GM20000 (cell line): ENCODE measurements at regions not wholly inside any gene's neighbourhood (a gene's known extent, or its start where the extent isn't known, plus 50 kb on each side); places are given as distances from the start of the nearest gene placed in this dataset.
A peak's percentile ranks its signal among the peaks of the same experiment; 100 is the strongest.

ENCODE experiments used
- DNase-seq: peaks from one replicate; pipeline ENCODE4 v3.0.0; 2012; ENCODE audit warnings: low spot score
- CTCF ChIP-seq: IDR thresholded peaks from 2 replicates; pipeline ENCODE4 v1.5.1; 2012; ENCODE audit warnings: mild to moderate bottlenecking, control low read depth; ENCODE audit errors: extremely low read depth, missing control alignments

GRCh38 chrX:58051346-58051745, 141.1 kb upstream of the ZXDA start:
- TF ChIP-seq CTCF = no peak
- DNase-seq = no peak

DNA sequence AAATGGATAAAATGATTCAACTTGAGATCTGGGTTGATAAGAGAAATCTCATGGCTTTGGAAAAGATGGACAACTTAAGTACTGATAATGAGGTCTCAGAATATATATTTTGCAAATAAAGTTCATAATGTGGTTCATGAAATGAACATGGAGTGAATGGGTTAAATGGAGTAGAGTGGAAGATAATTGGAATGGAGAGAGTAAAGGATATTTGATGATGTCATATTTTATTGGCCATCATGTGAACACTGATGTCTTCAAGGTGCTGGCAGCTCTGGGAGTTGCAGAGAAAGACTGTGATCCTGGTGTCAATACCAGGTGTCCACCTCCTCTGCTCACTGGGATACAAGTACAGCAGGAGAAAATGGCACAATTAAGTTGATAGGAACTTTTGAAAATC, 133.9 kb upstream of the ZXDA start:
- no peak for TF ChIP-seq CTCF

DNA sequence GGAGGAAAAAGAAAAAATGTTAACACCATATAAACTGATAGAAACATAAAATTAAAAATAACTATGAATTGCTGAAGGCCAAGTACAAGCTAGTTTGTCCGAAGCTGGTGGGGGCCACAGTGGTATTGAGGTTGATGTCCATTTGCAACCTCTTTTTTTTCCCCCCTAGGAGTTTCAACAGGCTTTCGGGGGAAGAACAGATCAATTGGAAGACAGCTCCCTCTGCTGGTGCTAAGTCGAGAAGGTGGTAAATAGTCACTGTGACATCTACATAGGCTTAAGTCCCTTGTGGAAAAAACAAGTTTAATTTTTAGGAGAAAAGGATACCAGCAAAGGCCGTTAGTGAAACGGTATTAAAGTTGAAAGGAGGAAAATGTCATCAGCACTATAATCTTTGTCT, 115.7 kb upstream of the ZXDA start:
- peak; percentile 1 for DNase-seq
- peak; percentile 21 for TF ChIP-seq CTCF

More for the DNA sequence above, 133.9 kb upstream of the ZXDA start:
- no peak for DNase-seq

DNA sequence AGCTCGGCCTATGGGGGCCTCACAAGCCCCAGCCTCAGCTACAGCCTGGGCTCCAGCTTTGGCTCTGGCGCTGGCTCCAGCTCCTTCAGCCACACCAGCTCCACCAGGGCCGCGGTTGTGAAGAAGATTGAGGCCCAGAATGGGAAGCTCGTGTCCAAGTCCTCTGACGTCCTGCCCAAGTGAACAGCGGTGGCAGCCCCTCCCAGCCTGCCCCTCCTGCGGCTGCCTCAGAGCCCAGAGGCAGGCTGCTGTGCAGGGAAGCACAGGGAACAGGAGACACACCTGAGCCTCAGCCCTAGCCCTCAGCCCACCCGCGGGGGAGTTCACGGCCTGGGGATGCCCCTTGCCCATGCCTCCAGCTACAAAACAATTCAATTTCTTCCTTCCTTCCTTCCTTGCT, 75.7 kb upstream of the ZXDA start:
- TF ChIP-seq CTCF = no peak
- no peak for DNase-seq

DNA sequence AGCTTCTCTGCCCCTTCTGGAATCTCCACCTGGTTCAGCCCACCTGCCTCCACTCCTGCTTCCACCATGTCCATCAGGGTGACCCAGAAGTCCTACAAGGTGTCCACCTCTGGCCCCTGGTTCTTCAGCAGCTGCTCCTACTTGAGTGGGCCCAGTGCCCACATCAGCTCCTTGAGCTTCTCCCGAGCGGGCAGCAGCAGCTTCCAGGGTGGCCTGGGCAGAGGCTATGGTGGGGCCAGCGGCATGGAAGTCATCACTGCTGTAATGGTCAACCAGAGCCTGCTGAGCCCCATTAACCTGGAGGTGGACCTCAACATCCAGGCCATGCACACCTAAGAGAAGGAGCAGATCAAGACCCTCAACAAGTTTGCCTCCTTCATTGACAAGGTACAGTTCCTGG, 74.4 kb upstream of the ZXDA start:
- no peak for TF ChIP-seq CTCF
- no peak for DNase-seq

- DNase-seq = no peak
- no peak for TF ChIP-seq CTCF
Measured at GRCh38 chrX:57977992-57978391, 67.7 kb upstream of the ZXDA start.

GRCh38 chrX:57964975-57965374, 54.7 kb upstream of the ZXDA start:
- no peak for TF ChIP-seq CTCF
- DNase-seq = no peak
